Progenitor cell of endocrine pancreas (in vitro differentiated cells): ENCODE measurements at regions not wholly inside any gene's neighbourhood (a gene's known extent, or its start where the extent isn't known, plus 50 kb on each side); places are given as distances from the start of the nearest gene placed in this dataset.
A peak's percentile ranks its signal among the peaks of the same experiment; 100 is the strongest.

Experiments used
- DNase-seq: peaks from one replicate; pipeline ENCODE4 v3.0.0; 2021; ENCODE audit warnings: low spot score; ENCODE audit not compliant: unreplicated experiment
- H3K27ac Mint-ChIP-seq: 2 replicates; pipeline ENCODE4 v1.8.0; 2021; ENCODE audit warnings: mild to moderate bottlenecking, moderate library complexity, mixed read lengths
- H3K27me3 Mint-ChIP-seq: 2 replicates; pipeline ENCODE4 v1.8.0; 2021; ENCODE audit warnings: mixed read lengths
- H3K36me3 Mint-ChIP-seq: 2 replicates; pipeline ENCODE4 v1.8.0; 2022; ENCODE audit warnings: mixed read lengths; ENCODE audit not compliant: insufficient read depth
- H3K4me1 Mint-ChIP-seq: 2 replicates; pipeline ENCODE4 v1.8.0; 2021; ENCODE audit warnings: low read depth, mixed read lengths
- H3K4me3 Mint-ChIP-seq: 2 replicates; pipeline ENCODE4 v1.8.0; 2021; ENCODE audit warnings: low read depth, mild to moderate bottlenecking, moderate library complexity, mixed read lengths
- H3K9me3 Mint-ChIP-seq: 2 replicates; pipeline ENCODE4 v1.8.0; 2021; ENCODE audit warnings: low read depth, mixed read lengths
- CTCF ChIP-seq: fragments of 200-600 bp; sonication (generic); IDR thresholded peaks from one replicate; pipeline ENCODE4 v1.5.0; 2021; ENCODE audit warnings: antibody characterized with exemption, mild to moderate bottlenecking; ENCODE audit not compliant: unreplicated experiment

GRCh38 chr13:57511603-57512002, 119.9 kb upstream of the PCDH17 start:
- Mint-ChIP-seq H3K36me3 (no peaks in the 10 kb centered on the region), H3K27me3 (no peaks in the 10 kb centered on the region), H3K4me1 (no peaks in the 10 kb centered on the region)

GRCh38 chr13:57527114-57527735, 104.3 kb upstream of the PCDH17 start:
- Mint-ChIP-seq H3K4me3 (no peak overlapping the region), H3K36me3 (no peaks in the 10 kb centered on the region), H3K9me3 (peaks cover 6% of the 10 kb centered on the region), H3K27ac (no peak overlapping the region), H3K4me1 (no peaks in the 10 kb centered on the region), H3K27me3 (no peaks in the 10 kb centered on the region)
- DNase-seq, result no peak
- TF ChIP-seq CTCF, result no peak

More at GRCh38 chr13:57511603-57512002, 119.9 kb upstream of the PCDH17 start:
- no peaks in the 10 kb centered on the region for H3K9me3 Mint-ChIP-seq
- no peak overlapping the region for H3K4me3 Mint-ChIP-seq
- TF ChIP-seq CTCF, result no peak
- DNase-seq, result no peak
- H3K27ac Mint-ChIP-seq, result no peak overlapping the region

GRCh38 chr13:57531256-57531655, 100.3 kb upstream of the PCDH17 start:
- no peaks in the 10 kb centered on the region for H3K36me3 Mint-ChIP-seq
- no peak for TF ChIP-seq CTCF
- H3K4me1 Mint-ChIP-seq, result no peaks in the 10 kb centered on the region
- H3K9me3 Mint-ChIP-seq, result peaks cover 15% of the 10 kb centered on the region
- H3K27ac Mint-ChIP-seq, result no peak overlapping the region
- no peaks in the 10 kb centered on the region for H3K27me3 Mint-ChIP-seq
- H3K4me3 Mint-ChIP-seq, result no peak overlapping the region
- DNase-seq, result no peak

GRCh38 chr13:57546942-57547341, 84.6 kb upstream of the PCDH17 start:
- Mint-ChIP-seq H3K27me3 (no peaks in the 10 kb centered on the region), H3K36me3 (no peaks in the 10 kb centered on the region), H3K9me3 (peaks cover 3% of the 10 kb centered on the region), H3K27ac (peak overlapping the region; percentile 85), H3K4me1 (peaks cover 5% of the 10 kb centered on the region), H3K4me3 (no peak overlapping the region)
- TF ChIP-seq CTCF, result no peak
- no peak for DNase-seq

GRCh38 chr13:57552437-57552836, 79.1 kb upstream of the PCDH17 start:
- Mint-ChIP-seq H3K27ac (no peak overlapping the region), H3K4me1 (no peaks in the 10 kb centered on the region), H3K27me3 (no peaks in the 10 kb centered on the region), H3K36me3 (no peaks in the 10 kb centered on the region), H3K9me3 (peaks cover 6% of the 10 kb centered on the region), H3K4me3 (no peak overlapping the region)
- DNase-seq, result no peak
- TF ChIP-seq CTCF, result no peak
